Activated naive CD8-positive, alpha-beta T cell treated with anti-CD3 and anti-CD28 coated beads, Interleukin-2, amount 10 ng/mL, durations not matched to agents 7 days and 5 days (primary cell): ENCODE measurements at regions not wholly inside any gene's neighbourhood (a gene's known extent, or its start where the extent isn't known, plus 50 kb on each side); places are given as distances from the start of the nearest gene placed in this dataset.
A peak's percentile ranks its signal among the peaks of the same experiment; 100 is the strongest.
"Not testable (repeated sequence)": the region's sequence is repeated elsewhere in the genome, so short reads cannot be mapped to it uniquely, and the experiment has no call there.

Experiments
- ATAC-seq: fragments of 150-1000 bp; cut with Tn5 transposase; one replicate; pipeline ENCODE4 v1.10.0; 2021; ENCODE audit warnings: low read depth, moderate library complexity
- POLR2A ChIA-PET: fragments of 350-600 bp; sonication (Branson Sonifier 250); formaldehyde crosslinking; loops from one replicate; lab custom pipeline; 2021; ENCODE audit warnings: antibody characterized with exemption; lab: Charles Lee
- DNase-seq: peaks from one replicate; pipeline ENCODE4 v3.0.0; 2021
- H3K27ac Mint-ChIP-seq: one replicate; pipeline ENCODE4 v1.8.0; 2022; ENCODE audit warnings: mild to moderate bottlenecking, mixed read lengths
- H3K27me3 Mint-ChIP-seq: one replicate; pipeline ENCODE4 v1.8.0; 2022; ENCODE audit warnings: mild to moderate bottlenecking, moderate library complexity, mixed read lengths
- H3K36me3 Mint-ChIP-seq: one replicate; pipeline ENCODE4 v1.8.0; 2021; ENCODE audit warnings: mild to moderate bottlenecking, mixed read lengths
- H3K4me1 Mint-ChIP-seq: one replicate; pipeline ENCODE4 v1.8.0; 2021; ENCODE audit warnings: mixed read lengths
- H3K4me3 Mint-ChIP-seq: one replicate; pipeline ENCODE4 v1.8.0; 2022; ENCODE audit warnings: mild to moderate bottlenecking, moderate library complexity, mixed read lengths
- H3K9me3 Mint-ChIP-seq: one replicate; pipeline ENCODE4 v1.8.0; 2021; ENCODE audit warnings: mixed read lengths

DNA sequence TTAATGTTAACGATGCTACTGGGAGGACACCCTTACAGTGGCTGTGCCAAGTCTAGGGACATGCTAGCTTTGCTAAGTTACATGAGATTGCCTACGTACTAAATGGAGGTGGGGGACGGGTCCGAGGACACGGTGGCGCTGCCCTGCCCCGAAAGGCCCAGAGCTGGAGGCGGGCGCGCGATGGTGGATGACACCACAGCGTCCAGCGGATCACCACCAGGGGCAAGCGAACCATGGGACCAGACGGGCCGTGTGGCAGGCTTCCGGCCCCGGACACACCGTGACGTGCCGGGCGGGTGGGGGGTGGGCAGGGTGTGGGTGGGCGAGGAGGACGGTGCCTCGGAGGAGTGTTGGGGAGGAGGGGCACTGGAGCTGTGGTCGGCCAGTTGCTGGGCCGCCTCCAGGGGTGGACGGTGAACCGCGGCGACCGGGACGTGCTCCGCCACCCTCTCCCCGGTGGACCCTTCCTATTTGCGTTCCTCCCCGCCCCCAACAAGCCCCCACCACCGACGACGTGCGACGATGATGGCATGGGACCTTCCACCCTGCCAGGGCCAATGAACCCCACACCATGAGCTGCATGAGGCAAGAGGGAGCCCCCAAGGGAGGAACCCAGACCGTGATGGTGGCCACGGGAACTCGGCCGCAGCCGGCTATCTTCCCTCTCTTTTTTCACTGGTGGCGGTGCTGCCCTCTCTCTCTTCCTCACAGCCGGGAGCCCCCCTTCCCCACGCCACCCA is 773.3 kb upstream of the DEFB115 start:
- POLR2A ChIA-PET, result no interaction called here
- H3K36me3 Mint-ChIP-seq, result no peaks in the 10 kb centered on the region
- no peak for ATAC-seq
- H3K27me3 Mint-ChIP-seq, result no peaks in the 10 kb centered on the region
- H3K4me1 Mint-ChIP-seq, result no peaks in the 10 kb centered on the region
- DNase-seq, result no peak
- H3K9me3 Mint-ChIP-seq, result peaks cover 15% of the 10 kb centered on the region
- no peak overlapping the region for H3K27ac Mint-ChIP-seq
- no peak overlapping the region for H3K4me3 Mint-ChIP-seq

DNA sequence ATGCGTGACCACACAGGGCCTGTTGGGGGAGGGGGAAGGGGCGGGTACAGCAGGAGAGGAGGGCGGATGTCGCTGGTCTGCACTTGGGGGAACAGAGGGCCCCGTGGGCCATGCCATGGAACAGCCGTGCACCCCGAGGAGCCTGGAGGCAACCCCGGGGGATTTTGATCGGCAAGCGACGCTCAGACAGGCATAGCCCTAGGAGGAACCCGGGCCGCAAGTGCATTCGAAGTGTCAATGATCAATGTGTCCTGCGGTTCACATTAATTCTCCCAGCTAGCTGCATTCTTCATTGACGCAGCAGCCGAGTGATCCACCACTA is 772.8 kb upstream of the DEFB115 start:
- DNase-seq (no peak), ATAC-seq (no peak)
- H3K27ac Mint-ChIP-seq, result no peak overlapping the region
- POLR2A ChIA-PET, result no interaction called here
- no peaks in the 10 kb centered on the region for H3K27me3 Mint-ChIP-seq
- no peaks in the 10 kb centered on the region for H3K36me3 Mint-ChIP-seq
- no peaks in the 10 kb centered on the region for H3K4me1 Mint-ChIP-seq
- no peak overlapping the region for H3K4me3 Mint-ChIP-seq
- peaks cover 15% of the 10 kb centered on the region for H3K9me3 Mint-ChIP-seq

DNA sequence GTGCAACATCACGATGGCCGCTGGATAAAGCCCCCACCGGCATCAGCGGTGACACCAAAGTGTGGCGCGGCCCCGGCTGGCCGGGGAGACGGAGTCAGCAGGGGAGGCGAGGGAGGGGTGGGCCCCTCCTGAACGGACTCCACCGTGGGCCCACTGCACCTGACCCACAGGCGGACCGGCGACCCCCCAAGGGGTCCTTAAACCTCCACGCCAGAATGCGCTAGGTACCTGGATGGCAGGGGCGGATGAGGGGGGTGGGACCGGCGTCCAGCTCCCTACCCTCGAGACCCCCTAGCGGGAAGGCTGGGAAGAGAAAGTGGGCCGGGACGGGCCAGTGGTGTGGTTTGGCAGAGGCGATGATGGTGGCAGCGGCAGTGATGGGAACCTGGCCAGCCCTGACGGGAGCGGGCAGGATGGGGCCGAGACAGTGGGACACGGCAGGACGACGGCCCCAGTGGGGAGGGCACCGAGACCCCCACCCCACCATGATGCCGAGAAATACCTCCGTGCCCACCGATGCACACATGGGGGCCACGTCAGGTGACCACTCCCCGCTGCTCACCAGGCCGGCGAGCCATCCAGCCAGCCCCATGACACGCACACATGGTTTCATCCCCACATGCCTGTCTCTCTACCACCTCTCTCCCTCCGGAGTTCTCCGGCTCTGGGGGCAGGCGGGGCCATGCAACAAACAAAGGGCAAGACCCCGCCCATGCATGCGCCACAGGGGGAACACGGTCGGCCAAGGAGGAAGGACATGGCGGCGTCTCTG is 771.9 kb upstream of the DEFB115 start:
- Mint-ChIP-seq H3K27ac (no peak overlapping the region), H3K27me3 (peaks cover under 1% of the 10 kb centered on the region), H3K4me1 (no peaks in the 10 kb centered on the region), H3K9me3 (peaks cover 16% of the 10 kb centered on the region), H3K4me3 (no peak overlapping the region), H3K36me3 (no peaks in the 10 kb centered on the region)
- POLR2A ChIA-PET, result no interaction called here
- DNase-seq, result no peak
- ATAC-seq, result no peak

DNA sequence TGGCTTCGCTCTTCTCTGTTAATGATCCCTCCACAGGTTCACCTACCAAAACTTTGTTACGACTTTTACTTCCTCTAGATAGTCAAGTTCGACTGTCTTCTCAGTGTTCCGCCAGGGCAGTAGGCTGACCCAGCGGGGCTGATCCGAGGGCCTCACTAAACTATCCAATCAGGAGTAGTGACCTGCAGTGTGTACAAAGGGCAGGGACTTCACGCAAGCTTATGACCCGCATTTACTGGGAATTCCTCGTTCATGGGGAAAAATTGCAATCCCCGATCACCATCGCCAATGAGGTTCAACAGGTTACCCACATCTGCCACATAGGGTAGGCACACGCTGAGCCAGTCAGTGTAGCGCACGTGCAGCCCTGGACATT is 771.4 kb upstream of the DEFB115 start:
- H3K36me3 Mint-ChIP-seq, result no peaks in the 10 kb centered on the region
- H3K4me1 Mint-ChIP-seq, result no peaks in the 10 kb centered on the region
- DNase-seq (no peak), ATAC-seq (no peak)
- H3K4me3 Mint-ChIP-seq, result no peak overlapping the region
- H3K27me3 Mint-ChIP-seq, result peaks cover 5% of the 10 kb centered on the region
- POLR2A ChIA-PET, result no interaction called here
- no peak overlapping the region for H3K27ac Mint-ChIP-seq
- peaks cover 20% of the 10 kb centered on the region for H3K9me3 Mint-ChIP-seq

DNA sequence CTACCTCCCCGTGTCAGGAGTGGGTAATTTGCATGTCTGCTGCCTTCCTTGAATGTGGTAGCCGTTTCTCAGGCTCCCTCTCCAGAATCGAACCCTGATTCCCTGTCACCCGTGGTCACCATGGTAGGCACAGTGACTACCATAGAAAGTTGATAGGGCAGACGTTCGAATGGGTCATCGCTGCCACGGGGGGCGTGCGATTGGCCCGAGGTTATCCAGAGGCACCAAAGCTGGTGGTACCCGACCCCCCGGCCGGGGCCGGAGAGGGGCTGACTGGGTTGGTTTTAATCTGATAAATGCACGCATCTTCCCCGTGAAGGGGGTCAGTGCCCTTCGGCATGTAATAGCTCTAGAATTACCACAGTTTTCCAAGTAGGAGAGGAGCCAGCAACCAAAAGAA is 770.0 kb upstream of the DEFB115 start:
- H3K27me3 Mint-ChIP-seq, H3K4me1 Mint-ChIP-seq, DNase-seq, POLR2A ChIA-PET, H3K36me3 Mint-ChIP-seq, H3K4me3 Mint-ChIP-seq, ATAC-seq: not testable (repeated sequence)
- peaks cover 22% of the 10 kb centered on the region for H3K9me3 Mint-ChIP-seq
- peak overlapping the region; percentile 63 for H3K27ac Mint-ChIP-seq

DNA sequence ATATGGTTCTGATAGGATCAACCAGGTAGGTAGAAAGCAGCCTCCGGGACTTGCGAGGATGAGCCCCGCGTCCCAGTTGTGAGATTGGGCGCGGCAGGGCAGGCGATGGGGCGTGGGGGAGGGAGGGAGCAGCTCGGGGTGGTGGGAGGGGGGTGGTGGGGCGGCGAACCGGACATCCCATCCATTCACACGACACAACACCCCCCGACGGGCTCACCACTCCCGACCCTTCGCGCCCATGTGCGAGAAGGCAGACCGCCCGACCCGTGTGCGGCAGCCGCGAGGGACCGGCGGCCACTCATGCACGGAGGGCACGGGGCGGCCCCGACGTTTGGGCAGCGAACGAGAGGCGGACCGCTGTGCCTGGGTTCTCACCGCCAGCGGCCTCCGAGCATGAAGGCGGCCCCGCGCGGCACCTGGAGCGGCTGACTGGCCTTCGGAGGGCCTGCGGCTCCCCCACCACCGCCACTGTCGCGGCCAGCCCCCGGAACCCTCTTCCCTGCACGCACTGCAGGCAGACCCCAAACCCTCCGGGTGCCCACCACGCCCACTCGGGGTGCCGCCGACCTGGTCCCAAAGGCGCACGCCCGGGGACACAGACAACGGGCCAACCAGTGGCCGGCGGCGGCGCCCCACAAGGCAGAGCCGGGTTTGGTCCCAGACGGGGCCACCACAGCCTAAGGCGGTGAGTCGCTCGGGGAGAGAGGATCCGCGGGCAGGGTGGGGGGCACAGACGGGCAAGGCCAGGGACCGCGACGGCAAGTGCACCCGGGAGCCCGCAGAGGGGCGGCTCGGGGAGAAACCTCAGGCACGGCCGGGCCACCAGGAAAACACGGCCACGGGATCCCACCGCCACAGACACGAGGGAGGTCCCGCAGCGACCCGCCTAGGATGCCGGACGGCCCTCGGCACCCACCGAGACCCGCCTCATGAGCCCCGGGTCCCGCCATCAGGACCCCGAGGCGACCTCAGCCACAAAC is 769.2 kb upstream of the DEFB115 start:
- no peaks in the 10 kb centered on the region for H3K36me3 Mint-ChIP-seq
- POLR2A ChIA-PET, result no interaction called here
- no peak overlapping the region for H3K4me3 Mint-ChIP-seq
- peak overlapping the region; percentile 63 for H3K27ac Mint-ChIP-seq
- peaks cover 22% of the 10 kb centered on the region for H3K9me3 Mint-ChIP-seq
- DNase-seq (no peak), ATAC-seq (no peak)
- H3K4me1 Mint-ChIP-seq, result no peaks in the 10 kb centered on the region
- peaks cover 5% of the 10 kb centered on the region for H3K27me3 Mint-ChIP-seq

DNA sequence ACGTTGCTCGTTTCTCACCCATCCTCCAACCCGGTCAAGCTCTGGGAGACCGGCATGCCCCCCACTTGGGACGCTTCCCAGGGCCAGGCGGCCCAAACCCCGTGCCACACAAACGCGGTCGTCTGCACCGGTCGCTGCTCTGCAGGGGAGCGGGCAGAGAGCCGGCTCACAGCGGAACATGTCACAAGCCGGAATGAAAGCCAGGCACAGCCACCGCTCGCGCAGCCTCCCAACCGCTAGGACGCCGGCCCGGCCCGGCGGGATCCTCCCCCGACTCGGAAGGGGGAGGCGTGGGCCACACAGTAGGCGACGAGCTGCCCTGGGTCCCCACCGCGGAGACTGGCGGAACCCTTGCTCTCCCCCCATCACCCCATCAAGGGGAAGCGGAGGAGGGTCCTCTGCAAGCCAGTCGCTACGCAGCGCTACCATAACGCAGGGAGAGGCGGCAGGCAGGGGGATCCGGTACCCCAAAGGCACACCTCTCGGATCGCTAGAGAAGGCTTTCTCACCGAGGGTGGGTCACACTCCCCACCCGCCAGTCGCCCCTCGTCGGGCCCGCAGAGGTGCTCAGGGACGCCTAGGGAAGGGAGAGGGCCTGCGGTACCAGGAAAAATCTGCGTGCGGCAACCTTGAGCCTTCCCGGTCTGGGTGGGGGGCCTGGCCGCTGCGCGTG is 768.4 kb upstream of the DEFB115 start:
- POLR2A ChIA-PET, result no interaction called here
- Mint-ChIP-seq H3K4me1 (no peaks in the 10 kb centered on the region), H3K4me3 (peak overlapping the region; percentile 50), H3K36me3 (no peaks in the 10 kb centered on the region), H3K27me3 (peaks cover 5% of the 10 kb centered on the region), H3K27ac (no peak overlapping the region), H3K9me3 (peaks cover 23% of the 10 kb centered on the region)
- no peak for ATAC-seq
- no peak for DNase-seq

DNA sequence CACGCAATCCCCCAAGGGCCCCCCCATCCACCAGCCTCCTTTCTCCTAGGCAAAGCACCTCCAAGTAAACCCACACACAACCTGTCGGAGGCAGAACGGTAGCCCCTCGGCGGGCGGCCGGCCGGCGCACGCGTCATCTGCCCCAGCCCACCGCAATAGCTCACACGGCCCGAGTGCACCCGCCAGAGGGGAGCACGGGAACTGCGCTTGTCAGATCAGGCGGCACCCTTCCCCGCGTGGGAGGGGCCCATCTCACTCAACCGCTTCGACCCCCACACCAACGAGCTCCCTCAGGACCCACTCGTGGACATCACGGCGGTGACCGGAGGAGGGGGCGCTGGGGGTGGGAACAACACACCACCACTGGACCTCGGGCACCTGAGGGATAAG is 767.9 kb upstream of the DEFB115 start:
- DNase-seq, result no peak
- Mint-ChIP-seq H3K4me3 (no peak overlapping the region), H3K27ac (no peak overlapping the region), H3K4me1 (no peaks in the 10 kb centered on the region), H3K9me3 (peaks cover 23% of the 10 kb centered on the region), H3K27me3 (peaks cover 5% of the 10 kb centered on the region), H3K36me3 (no peaks in the 10 kb centered on the region)
- no peak for ATAC-seq
- POLR2A ChIA-PET, result no interaction called here

DNA sequence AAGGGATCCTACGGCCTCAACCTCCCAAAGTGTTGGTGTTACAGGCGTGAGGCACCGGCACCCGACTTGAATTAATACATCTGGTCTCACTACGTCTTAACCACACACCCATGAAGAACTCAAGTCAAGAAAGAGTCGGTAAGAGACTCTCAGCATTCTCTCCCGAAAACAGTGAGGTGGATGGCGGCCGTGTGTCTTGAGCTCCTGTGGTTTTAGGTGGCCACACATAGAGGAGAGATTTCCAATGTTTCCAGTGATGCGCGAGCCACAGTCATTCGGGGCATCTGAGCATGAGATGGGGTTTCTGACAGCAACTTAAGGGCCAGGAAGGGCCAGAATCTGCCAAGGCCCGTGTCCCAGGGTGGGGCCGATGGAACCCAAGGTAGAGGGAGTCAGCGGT is 766.4 kb upstream of the DEFB115 start:
- ATAC-seq (no peak), DNase-seq (no peak)
- H3K9me3 Mint-ChIP-seq, result peaks cover 23% of the 10 kb centered on the region
- H3K36me3 Mint-ChIP-seq, result no peaks in the 10 kb centered on the region
- H3K27ac Mint-ChIP-seq, result no peak overlapping the region
- peaks cover 5% of the 10 kb centered on the region for H3K27me3 Mint-ChIP-seq
- POLR2A ChIA-PET, result no interaction called here
- H3K4me3 Mint-ChIP-seq, result no peak overlapping the region
- no peaks in the 10 kb centered on the region for H3K4me1 Mint-ChIP-seq

DNA sequence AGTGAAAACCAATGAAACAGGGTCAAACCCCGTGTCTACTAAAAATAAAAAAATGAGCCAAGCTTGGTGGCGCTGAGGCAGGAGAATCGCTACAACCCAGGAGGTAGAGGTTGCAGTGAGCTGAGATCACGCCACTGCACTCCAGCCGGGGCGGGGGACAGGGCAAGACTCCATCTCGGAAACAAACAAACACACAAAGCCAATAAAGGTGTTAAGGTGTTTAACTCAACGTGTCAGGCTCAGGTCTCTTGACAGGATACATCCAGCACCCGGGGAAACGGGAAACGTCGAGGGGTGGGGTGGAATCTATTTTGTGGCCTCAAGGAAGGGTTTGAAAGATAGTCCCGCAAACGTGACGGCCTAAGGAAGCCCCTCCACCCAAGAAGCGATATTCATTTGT is 760.8 kb upstream of the DEFB115 start:
- H3K27me3 Mint-ChIP-seq, POLR2A ChIA-PET, DNase-seq, ATAC-seq, H3K9me3 Mint-ChIP-seq, H3K4me3 Mint-ChIP-seq, H3K4me1 Mint-ChIP-seq, H3K36me3 Mint-ChIP-seq, H3K27ac Mint-ChIP-seq: not testable (repeated sequence)

DNA sequence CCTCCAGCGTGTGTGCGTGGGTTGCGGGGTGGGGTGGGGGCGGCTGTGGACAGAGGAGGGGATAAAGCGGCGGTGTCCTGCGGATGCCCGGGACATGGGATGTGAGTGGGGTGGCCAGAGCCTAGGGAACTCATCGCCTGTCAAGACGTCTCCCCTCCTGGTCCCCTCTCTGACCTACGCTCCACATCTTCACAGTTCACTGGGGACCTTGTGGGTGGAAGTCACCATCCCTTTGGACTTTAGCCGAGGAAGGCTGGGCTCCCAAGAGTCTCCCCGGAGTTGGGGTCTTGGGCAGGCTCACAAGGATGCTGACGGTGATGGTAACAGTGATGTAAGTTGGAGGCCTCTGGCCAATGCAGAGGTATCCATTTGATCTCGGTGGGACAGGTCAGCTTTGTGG is 760.3 kb upstream of the DEFB115 start:
- ATAC-seq, H3K27me3 Mint-ChIP-seq, H3K36me3 Mint-ChIP-seq, H3K4me3 Mint-ChIP-seq, DNase-seq, H3K27ac Mint-ChIP-seq, H3K4me1 Mint-ChIP-seq, POLR2A ChIA-PET, H3K9me3 Mint-ChIP-seq: not testable (repeated sequence)

DNA sequence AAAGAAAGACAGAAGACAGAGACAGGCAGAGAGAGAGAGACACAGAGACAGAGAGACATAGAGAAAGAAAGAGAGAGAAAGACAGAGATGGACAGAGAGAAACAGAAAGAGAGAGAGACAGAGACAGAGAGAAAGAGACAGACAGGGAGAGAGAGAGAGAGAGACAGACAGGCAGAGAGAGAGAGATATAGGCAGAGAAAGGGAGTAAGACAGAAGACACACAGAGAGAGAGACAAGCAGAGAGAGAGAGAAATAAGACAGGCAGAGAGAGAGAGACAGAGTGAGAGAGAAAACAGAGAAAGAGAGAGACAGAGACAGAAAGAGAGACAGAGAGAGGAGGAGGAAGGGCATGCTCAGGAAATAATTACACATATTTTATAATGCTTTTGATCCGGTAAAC is 758.3 kb upstream of the DEFB115 start:
- H3K4me3 Mint-ChIP-seq, result no peak overlapping the region
- no peak for DNase-seq
- no peak for ATAC-seq
- H3K36me3 Mint-ChIP-seq, result no peaks in the 10 kb centered on the region
- POLR2A ChIA-PET, result no interaction called here
- no peak overlapping the region for H3K27ac Mint-ChIP-seq
- H3K27me3 Mint-ChIP-seq, result no peaks in the 10 kb centered on the region
- H3K4me1 Mint-ChIP-seq, result peaks cover 2% of the 10 kb centered on the region
- no peaks in the 10 kb centered on the region for H3K9me3 Mint-ChIP-seq
